Activated T-cell treated with anti-CD3 and anti-CD28 coated beads, Interleukin-2, amount 50 U/mL, for 72 hours (primary cell): ENCODE measurements at regions not wholly inside any gene's neighbourhood (a gene's known extent, or its start where the extent isn't known, plus 50 kb on each side); places are given as distances from the start of the nearest gene placed in this dataset.

Experiments
- ATAC-seq, 2 donors: fragments of 150-1000 bp; cut with Tn5 transposase; replicated peaks in 1 of 2; 2 replicates each; pipeline ENCODE4 v1.10.0; 2021; ENCODE audit warnings: moderate library complexity in 2 of 2, mild to moderate bottlenecking in 1 of 2
- DNase-seq, 2 donors: peaks; one replicate each; pipeline ENCODE4 v3.0.0; 2021 to 2022; ENCODE audit warnings: mixed read lengths in 1 of 2
- H3K27ac Mint-ChIP-seq: one replicate; pipeline ENCODE4 v1.8.0; 2022; ENCODE audit warnings: mild to moderate bottlenecking, moderate library complexity, mixed read lengths
- H3K27me3 Mint-ChIP-seq: one replicate; pipeline ENCODE4 v1.8.0; 2022; ENCODE audit warnings: low read depth, mixed read lengths
- H3K36me3 Mint-ChIP-seq, 2 donors: one replicate each; pipeline ENCODE4 v1.8.0; 2022; ENCODE audit warnings: mixed read lengths in 2 of 2, mild to moderate bottlenecking in 1 of 2; ENCODE audit not compliant: insufficient read depth in 2 of 2
- H3K4me1 Mint-ChIP-seq: one replicate; pipeline ENCODE4 v1.8.0; 2022; ENCODE audit warnings: low read depth, mixed read lengths
- H3K4me3 Mint-ChIP-seq, 2 donors: one replicate each; pipeline ENCODE4 v1.8.0; 2022; ENCODE audit warnings: mild to moderate bottlenecking in 2 of 2, mixed read lengths in 2 of 2, moderate library complexity in 2 of 2
- H3K9me3 Mint-ChIP-seq, 2 donors: one replicate each; pipeline ENCODE4 v1.8.0; 2022; ENCODE audit warnings: mixed read lengths in 2 of 2

DNA sequence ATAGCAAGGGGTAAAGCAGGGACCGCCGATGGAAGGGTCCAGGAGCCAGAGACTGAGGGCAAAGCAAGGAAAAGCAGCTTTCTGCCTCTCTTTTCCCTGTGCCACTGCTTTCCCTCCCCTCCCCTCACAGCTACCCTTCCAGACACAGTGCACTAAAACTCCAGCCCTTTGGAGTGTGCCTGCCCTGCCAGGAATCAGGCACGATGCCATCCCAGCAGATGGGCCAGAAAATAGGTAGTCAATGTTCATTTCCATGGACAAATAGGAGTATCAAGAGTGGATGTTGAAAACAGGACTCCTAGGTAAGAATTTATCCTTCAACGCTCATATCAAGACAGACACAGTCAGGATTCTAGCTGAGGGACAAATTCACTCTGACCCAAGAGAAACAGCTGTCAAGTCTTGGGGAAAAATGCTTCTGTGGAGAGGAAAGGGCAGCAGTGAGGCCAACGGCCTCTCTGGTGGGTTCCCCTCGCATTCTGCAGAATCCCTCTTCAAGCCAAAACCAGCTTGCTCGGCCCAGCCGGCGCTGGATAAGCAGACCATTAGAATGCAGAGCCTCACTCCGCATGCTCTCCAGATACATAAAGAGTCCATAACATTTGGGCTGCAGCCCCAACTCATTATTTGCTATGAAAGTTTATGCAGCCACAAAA lies 138.0 kb downstream of the CAAP1 start:
- H3K4me1 Mint-ChIP-seq: no peaks in the 10 kb centered on the region
- no peaks in the 10 kb centered on the region for H3K36me3 Mint-ChIP-seq
- DNase-seq: no peak
- no peaks in the 10 kb centered on the region for H3K27me3 Mint-ChIP-seq
- no peak for ATAC-seq
- H3K9me3 Mint-ChIP-seq: no peaks in the 10 kb centered on the region
- no peak overlapping the region for H3K27ac Mint-ChIP-seq
- H3K4me3 Mint-ChIP-seq: no peak overlapping the region

DNA sequence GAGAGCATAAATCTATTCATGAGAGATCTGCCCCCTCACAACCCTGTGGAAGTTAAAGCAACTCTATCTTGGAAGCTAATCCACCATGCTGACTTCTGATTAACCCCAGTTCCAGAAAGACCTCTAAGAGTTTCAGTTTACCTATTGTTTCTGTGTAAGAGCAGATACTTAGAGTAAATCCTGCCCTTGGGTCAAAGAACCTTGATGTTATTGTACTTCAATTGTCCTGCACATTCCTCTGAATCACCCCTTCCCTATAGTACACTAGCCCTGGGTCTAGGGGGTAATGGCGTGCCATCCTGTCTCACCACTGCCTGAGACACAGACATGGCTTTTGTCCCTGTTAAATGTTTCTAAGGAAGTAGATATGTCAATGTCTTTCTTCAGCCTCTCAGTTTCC lies 138.6 kb downstream of the CAAP1 start:
- H3K27ac Mint-ChIP-seq: no peak overlapping the region
- no peaks in the 10 kb centered on the region for H3K9me3 Mint-ChIP-seq
- H3K36me3 Mint-ChIP-seq: no peaks in the 10 kb centered on the region
- DNase-seq (no peak), ATAC-seq (no peak)
- H3K4me1 Mint-ChIP-seq: no peaks in the 10 kb centered on the region
- no peaks in the 10 kb centered on the region for H3K27me3 Mint-ChIP-seq
- no peak overlapping the region for H3K4me3 Mint-ChIP-seq

DNA sequence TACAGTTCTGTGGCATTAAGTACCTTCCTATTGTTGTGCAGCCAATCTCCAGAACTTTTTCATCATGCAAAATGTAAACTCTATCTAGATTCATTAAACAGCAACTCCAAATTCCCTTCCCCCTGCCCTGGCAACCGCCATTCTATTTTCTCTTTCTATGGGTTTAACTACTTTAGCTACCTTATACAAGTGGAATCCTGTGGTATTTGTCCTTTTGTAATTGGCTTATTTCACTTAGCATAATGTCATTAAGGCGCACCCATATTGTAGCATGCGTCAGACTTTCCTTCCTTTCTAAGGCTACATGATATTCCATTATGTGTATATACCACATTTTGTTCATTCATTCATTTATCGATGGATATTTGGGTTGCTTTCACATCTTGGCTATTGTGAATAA lies 142.4 kb downstream of the CAAP1 start:
- ATAC-seq: no peak
- no peaks in the 10 kb centered on the region for H3K27me3 Mint-ChIP-seq
- no peak overlapping the region for H3K4me3 Mint-ChIP-seq

DNA sequence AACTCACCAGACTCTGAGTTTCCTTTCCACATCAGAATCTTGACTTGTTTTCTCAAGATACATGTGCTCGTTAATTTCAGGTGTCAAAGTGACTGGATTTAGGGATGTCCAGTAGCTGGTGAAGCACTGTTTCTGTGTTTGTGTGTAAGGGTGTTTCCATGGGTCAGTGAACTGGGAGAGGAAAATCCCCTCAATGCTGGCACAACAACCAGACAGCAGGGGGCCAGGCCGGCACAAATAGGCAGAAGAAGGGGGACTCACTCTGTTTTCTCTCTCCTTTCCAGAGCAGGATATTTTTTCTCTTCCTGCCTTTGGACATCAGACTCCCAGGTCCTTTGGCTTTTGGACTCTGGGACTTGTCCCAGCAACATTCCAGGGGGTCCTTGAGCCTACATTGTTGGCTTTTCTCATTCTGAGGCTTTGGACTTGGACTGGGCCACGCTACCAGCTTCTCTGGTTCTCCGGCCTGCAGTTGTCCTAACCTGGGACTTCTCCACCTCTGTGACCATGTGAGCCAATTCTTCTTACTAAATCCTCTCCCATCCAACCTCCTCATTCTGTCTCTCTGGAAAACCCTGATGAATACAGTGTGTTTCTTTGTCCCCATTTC lies 144.0 kb downstream of the CAAP1 start:
- Mint-ChIP-seq H3K4me1 (no peaks in the 10 kb centered on the region), H3K9me3 (no peaks in the 10 kb centered on the region), H3K27ac (no peak overlapping the region), H3K27me3 (no peaks in the 10 kb centered on the region), H3K4me3 (no peak overlapping the region), H3K36me3 (no peaks in the 10 kb centered on the region)
- ATAC-seq: no peak
- DNase-seq: no peak

More for the DNA sequence above, 142.4 kb downstream of the CAAP1 start:
- DNase-seq: no peak
- no peak overlapping the region for H3K27ac Mint-ChIP-seq
- H3K4me1 Mint-ChIP-seq: no peaks in the 10 kb centered on the region
- no peaks in the 10 kb centered on the region for H3K36me3 Mint-ChIP-seq
- no peaks in the 10 kb centered on the region for H3K9me3 Mint-ChIP-seq

DNA sequence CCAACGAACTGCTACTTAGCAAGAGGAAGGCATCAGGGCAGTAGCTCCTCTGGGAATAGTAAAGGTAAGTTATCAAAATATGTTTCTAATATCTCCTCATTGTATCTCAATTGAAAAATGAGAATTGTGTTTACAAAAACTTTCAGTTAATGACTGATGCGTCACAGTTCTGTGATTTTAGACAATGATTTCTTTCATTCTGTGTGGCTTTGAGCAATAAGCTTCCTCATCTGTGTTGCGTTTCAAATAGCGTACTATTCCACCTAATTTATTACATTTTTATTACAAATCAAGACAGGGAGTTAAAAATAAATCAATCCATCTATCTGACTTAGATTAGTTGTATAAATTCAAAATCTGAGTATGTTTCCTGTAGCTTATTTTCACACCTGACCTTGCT lies 145.0 kb downstream of the CAAP1 start:
- Mint-ChIP-seq H3K36me3 (no peaks in the 10 kb centered on the region), H3K27ac (no peak overlapping the region), H3K4me3 (no peak overlapping the region), H3K9me3 (no peaks in the 10 kb centered on the region), H3K27me3 (peaks cover 6% of the 10 kb centered on the region), H3K4me1 (no peaks in the 10 kb centered on the region)
- ATAC-seq (no peak), DNase-seq (no peak)

DNA sequence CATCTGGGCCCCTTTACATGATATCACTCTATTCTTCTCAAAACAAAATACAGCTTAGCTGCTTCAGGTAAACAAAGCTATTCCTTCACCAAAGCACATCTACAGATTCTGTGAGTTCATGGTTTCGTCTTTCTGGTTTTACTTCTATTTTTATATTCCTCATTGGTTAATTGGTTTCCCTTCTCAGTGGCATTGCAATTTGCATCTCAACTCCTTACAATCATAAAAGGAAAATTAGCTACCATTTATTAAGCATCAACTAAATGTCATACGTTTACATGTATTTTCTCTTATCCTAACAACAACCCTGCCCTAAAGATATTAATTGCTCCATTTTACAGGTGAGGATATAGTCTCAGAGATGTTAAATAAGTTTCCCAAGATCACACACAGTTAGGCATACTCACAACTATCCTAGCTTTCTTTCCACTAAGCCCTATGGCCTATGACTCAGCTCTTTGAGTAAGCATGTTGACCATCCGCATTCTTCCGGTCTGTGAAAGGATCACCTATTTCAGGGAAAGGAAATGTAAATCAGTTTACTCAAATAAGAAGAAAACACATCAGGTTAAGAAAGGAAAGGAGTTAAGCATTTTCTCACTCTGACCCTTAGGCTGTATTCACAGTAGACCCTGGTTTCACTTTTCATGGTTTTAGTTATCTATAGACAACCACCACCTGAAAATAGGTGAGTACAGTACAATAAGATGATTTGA lies 146.1 kb downstream of the CAAP1 start:
- H3K4me3 Mint-ChIP-seq: no peak overlapping the region
- H3K27ac Mint-ChIP-seq: no peak overlapping the region
- H3K4me1 Mint-ChIP-seq: no peaks in the 10 kb centered on the region
- H3K36me3 Mint-ChIP-seq: no peaks in the 10 kb centered on the region
- peaks cover 10% of the 10 kb centered on the region for H3K27me3 Mint-ChIP-seq
- H3K9me3 Mint-ChIP-seq: no peaks in the 10 kb centered on the region
- ATAC-seq (no peak), DNase-seq (no peak)

DNA sequence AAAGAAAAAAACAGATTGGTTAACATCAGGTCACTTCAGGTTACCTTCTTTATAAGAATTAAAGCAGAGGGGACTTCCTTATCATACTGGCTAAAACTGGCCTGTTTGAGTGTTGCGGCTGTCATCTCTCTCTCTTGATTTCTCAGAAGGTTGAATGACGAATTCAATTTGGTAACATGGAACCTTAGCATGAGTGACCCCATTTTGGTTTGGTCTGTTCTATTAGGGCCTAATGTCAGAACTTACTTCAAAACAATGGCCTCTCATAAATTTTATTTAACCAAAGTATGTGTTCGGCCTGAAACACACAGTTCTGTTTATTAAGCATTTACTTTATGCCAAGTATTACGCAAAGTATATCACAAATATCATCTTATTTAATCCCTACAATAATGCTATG lies 147.5 kb downstream of the CAAP1 start:
- H3K36me3 Mint-ChIP-seq: no peaks in the 10 kb centered on the region
- H3K9me3 Mint-ChIP-seq: no peaks in the 10 kb centered on the region
- DNase-seq (no peak), ATAC-seq (no peak)
- no peak overlapping the region for H3K4me3 Mint-ChIP-seq
- H3K27me3 Mint-ChIP-seq: peaks cover 10% of the 10 kb centered on the region
- H3K27ac Mint-ChIP-seq: no peak overlapping the region
- no peaks in the 10 kb centered on the region for H3K4me1 Mint-ChIP-seq

DNA sequence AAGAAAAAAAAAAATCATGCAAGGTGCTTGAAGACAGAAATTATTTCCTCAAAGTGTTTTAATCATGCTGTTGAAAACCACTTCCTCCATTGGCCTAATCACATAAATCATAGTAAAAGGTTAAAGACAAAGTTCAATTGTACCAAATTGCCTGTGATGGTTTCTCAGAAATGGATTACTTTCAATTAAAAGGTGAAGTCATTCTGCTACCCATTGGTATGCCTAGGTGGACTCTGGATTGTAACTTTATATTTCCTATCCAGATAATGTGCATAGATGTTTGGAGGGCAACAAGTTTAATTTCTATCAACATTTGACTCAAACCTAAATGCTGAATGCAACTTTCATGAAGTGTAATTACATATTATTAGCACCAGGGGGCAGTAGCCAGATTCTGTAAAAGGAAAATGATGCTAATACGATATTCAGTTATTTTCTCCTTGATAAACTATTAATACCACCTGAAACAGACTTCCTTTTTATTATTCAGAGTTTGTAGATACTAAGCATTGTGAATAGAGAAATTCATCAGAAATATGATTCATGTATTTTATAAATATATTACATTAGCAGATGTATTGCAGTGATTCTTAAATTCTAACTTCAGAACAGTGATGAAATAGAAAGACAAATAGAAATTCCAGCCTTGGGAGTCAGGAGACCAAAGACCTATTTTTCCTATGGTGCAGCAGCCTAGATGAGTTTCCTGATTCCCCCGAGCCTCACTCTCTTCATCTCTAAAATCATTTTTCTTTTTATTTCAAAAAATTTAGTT lies 148.2 kb downstream of the CAAP1 start:
- Mint-ChIP-seq H3K36me3 (peaks cover 0 to 5% of the 10 kb centered on the region in 2 donors), H3K27ac (no peak overlapping the region), H3K27me3 (peaks cover 10% of the 10 kb centered on the region), H3K4me3 (no peak overlapping the region), H3K9me3 (peaks cover 0 to 4% of the 10 kb centered on the region in 2 donors), H3K4me1 (no peaks in the 10 kb centered on the region)
- DNase-seq (no peak), ATAC-seq (no peak)

DNA sequence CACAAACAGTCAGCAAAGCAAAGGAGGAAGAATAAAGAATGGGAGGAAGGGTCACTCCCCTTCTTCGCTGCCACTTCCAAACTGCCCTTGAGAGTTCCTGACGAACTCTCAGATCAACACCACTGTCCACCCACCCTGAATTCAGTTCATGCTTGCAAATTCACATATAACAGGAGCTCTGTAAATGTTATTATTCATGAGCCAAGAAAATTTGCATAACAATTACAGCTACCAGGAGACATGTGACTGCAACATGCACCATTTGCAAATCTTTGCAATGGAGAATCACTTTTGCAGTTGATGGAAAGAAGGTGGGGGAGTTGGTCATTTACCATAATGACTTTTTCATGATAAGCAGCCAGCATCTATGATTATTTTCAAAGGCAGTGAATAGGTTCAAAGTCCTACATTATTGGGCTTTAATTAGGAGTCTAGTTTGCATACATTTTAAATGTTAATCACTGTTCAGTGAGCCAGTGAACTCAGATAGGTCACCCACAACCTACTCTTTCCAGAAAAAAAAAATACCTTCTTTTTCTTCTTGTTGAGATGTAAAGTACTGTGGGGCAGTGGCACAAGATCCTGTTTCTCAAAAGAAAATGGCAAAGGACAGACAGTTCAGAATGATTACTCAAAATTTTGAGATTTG lies 149.7 kb downstream of the CAAP1 start:
- Mint-ChIP-seq H3K27ac (no peak overlapping the region), H3K4me1 (no peaks in the 10 kb centered on the region), H3K4me3 (no peak overlapping the region), H3K9me3 (peaks cover 7% of the 10 kb centered on the region in 2 donors), H3K36me3 (peaks cover 0 to 7% of the 10 kb centered on the region in 2 donors), H3K27me3 (peaks cover 17% of the 10 kb centered on the region)
- DNase-seq (no peak), ATAC-seq (no peak)

DNA sequence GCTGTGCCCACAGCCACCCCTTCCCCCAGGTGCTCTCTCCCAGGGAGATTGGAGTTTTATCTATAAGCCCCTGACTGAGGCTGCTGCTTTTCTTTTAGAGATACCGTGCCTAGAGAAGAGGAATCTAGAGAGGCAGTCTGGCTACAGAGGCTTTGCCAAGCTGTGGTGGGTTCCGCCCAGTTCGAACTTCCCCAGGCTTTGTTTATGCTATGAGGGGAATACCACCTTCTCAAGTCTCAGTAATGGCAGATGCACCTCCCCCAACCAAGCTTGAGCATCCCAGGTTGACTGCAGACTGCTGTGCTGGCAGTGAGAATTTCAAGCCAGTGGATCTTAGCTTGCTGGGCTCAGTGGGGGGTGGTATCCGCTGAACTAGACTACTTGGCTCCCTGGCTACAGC lies 157.4 kb downstream of the CAAP1 start:
- H3K27ac Mint-ChIP-seq: no peak overlapping the region
- no peak for ATAC-seq
- H3K4me3 Mint-ChIP-seq: no peak overlapping the region
- DNase-seq: no peak
- peaks cover 19% of the 10 kb centered on the region in 2 donors for H3K9me3 Mint-ChIP-seq
- peaks cover 3 to 7% of the 10 kb centered on the region in 2 donors for H3K36me3 Mint-ChIP-seq
- H3K27me3 Mint-ChIP-seq: peaks cover 22% of the 10 kb centered on the region
- no peaks in the 10 kb centered on the region for H3K4me1 Mint-ChIP-seq

DNA sequence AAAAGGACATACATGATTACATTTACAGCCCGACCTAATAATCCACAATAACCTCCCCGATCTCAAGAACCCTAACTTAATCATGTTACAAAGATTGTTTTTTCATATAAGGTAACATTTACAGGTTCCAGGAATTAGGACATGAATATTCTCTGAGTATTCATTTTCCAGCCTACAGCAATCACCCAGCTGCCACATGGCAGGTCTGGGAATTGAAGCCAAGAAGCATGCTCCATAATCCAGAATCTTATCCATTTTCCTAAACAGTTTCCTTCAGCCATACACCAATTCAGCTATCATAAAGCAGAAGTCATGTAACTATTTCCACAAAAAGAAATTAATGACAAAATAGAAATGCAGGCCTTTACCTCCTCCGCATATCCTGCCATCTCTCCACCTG lies 163.4 kb downstream of the CAAP1 start:
- Mint-ChIP-seq H3K27ac (no peak overlapping the region), H3K9me3 (peaks cover 8 to 9% of the 10 kb centered on the region in 2 donors), H3K4me1 (no peaks in the 10 kb centered on the region), H3K27me3 (peaks cover 17% of the 10 kb centered on the region), H3K4me3 (no peak overlapping the region), H3K36me3 (no peaks in the 10 kb centered on the region)
- DNase-seq (no peak), ATAC-seq (no peak)

DNA sequence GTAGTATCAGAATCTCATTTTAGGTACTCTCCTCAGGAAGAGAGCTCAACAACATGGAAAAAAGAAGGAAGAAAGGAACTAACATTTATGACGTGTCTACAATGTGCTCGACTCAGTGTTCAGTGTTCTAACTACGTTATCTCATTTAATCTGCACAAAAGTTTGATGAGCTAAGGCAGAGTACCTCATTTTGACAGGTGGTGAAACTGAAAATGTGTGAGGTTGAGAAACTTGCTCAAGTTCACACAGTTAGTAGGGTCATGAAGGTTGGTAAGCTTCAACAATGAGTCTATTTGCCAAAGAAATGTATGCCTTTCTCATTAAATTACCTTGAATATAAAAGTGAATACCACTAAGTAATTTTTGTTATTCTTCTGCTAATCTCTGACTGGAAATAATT lies 165.1 kb downstream of the CAAP1 start:
- Mint-ChIP-seq H3K4me1 (no peaks in the 10 kb centered on the region), H3K27ac (no peak overlapping the region), H3K36me3 (no peaks in the 10 kb centered on the region)

DNA sequence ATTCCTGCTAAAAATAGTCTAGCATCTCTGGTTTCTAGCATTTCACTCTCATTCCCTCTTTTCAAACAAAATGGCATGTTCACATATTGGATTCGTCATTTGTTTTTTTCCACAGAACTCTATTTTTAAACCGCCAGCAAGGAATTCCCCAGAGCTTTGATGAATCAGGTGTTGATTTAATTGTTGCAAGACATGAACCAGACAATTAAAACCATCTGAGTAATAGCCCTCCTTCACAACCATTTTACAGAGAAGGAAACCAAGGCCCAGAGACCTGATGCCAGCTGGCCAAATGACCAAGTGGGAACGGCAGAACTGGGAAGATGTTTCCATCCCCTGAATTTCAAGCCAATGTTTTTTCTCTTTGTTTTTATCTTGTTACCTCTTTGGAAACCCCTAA lies 167.0 kb downstream of the CAAP1 start:
- no peaks in the 10 kb centered on the region for H3K4me1 Mint-ChIP-seq
- peaks cover 21% of the 10 kb centered on the region for H3K27me3 Mint-ChIP-seq
- H3K9me3 Mint-ChIP-seq: no peaks in the 10 kb centered on the region
- no peak overlapping the region for H3K4me3 Mint-ChIP-seq
- H3K36me3 Mint-ChIP-seq: no peaks in the 10 kb centered on the region
- H3K27ac Mint-ChIP-seq: no peak overlapping the region
- DNase-seq (no peak), ATAC-seq (no peak)

More for the DNA sequence above, 165.1 kb downstream of the CAAP1 start:
- Mint-ChIP-seq H3K4me3 (no peak overlapping the region), H3K9me3 (peaks cover under 1 to 4% of the 10 kb centered on the region in 2 donors), H3K27me3 (peaks cover 21% of the 10 kb centered on the region)
- DNase-seq: no peak
- ATAC-seq: no peak
